ENCODE measurements at regions not wholly inside any gene's neighbourhood (a gene's known extent, or its start where the extent isn't known, plus 50 kb on each side); places are given as distances from the start of the nearest gene placed in this dataset.
"Not testable (repeated sequence)": the region's sequence is repeated elsewhere in the genome, so short reads cannot be mapped to it uniquely, and the experiment has no call there.

- intact Hi-C loops (cut with micrococcal nuclease) = loop anchor here (10.0 kb wide), 1 partner anchor 366 kb away; no protein-coding TSS in a partner anchor
- H3K9me3 Mint-ChIP-seq; H3K36me3 Mint-ChIP-seq (ENCODE audit: low read depth); H3K4me1 Mint-ChIP-seq (ENCODE audit: low read depth); H3K27me3 Mint-ChIP-seq; H3K4me3 Mint-ChIP-seq; H3K27ac Mint-ChIP-seq: not testable (repeated sequence)
Observed at GRCh38 chr12:131298526-131299369, 345.0 kb downstream of the ADGRD1 start.

- not testable (repeated sequence) for H3K27ac Mint-ChIP-seq; H3K27me3 Mint-ChIP-seq; H3K4me3 Mint-ChIP-seq; H3K9me3 Mint-ChIP-seq; H3K36me3 Mint-ChIP-seq (ENCODE audit: low read depth); H3K4me1 Mint-ChIP-seq (ENCODE audit: low read depth)
- intact Hi-C loops (cut with micrococcal nuclease) = loop anchor here (10.0 kb wide), 1 partner anchor 365 kb away; no protein-coding TSS in a partner anchor
Observed at GRCh38 chr12:131299370-131299701, 345.6 kb downstream of the ADGRD1 start.

- H3K4me1 Mint-ChIP-seq (ENCODE audit: low read depth); H3K27ac Mint-ChIP-seq; H3K4me3 Mint-ChIP-seq; H3K27me3 Mint-ChIP-seq; H3K9me3 Mint-ChIP-seq; H3K36me3 Mint-ChIP-seq (ENCODE audit: low read depth); intact Hi-C loops (cut with micrococcal nuclease): not testable (repeated sequence)
Observed at GRCh38 chr12:131303576-131303975, 349.9 kb downstream of the ADGRD1 start.

- H3K4me1 Mint-ChIP-seq (ENCODE audit: low read depth); H3K27me3 Mint-ChIP-seq; H3K9me3 Mint-ChIP-seq; H3K36me3 Mint-ChIP-seq (ENCODE audit: low read depth); intact Hi-C loops (cut with micrococcal nuclease); H3K27ac Mint-ChIP-seq; H3K4me3 Mint-ChIP-seq: not testable (repeated sequence)
Observed at GRCh38 chr12:131304642-131305041, 350.9 kb downstream of the ADGRD1 start.

- no peaks in the 10 kb centered on the region for H3K9me3 Mint-ChIP-seq
- no peak overlapping the region for H3K4me3 Mint-ChIP-seq
- H3K27me3 Mint-ChIP-seq = peaks cover 21% of the 10 kb centered on the region
- H3K27ac Mint-ChIP-seq = no peak overlapping the region
- intact Hi-C loops (cut with micrococcal nuclease) = no loop called here
- peaks cover 4% of the 10 kb centered on the region for H3K4me1 Mint-ChIP-seq (ENCODE audit: low read depth)
- no peaks in the 10 kb centered on the region for H3K36me3 Mint-ChIP-seq (ENCODE audit: low read depth)
Observed at GRCh38 chr12:131309700-131310099, 356.0 kb downstream of the ADGRD1 start.

GRCh38 chr12:131310227-131310969, 356.7 kb downstream of the ADGRD1 start:
- intact Hi-C loops (cut with micrococcal nuclease); H3K4me3 Mint-ChIP-seq; H3K36me3 Mint-ChIP-seq (ENCODE audit: low read depth); H3K9me3 Mint-ChIP-seq; H3K4me1 Mint-ChIP-seq (ENCODE audit: low read depth); H3K27ac Mint-ChIP-seq: not testable (repeated sequence)
- H3K27me3 Mint-ChIP-seq = peaks cover 21% of the 10 kb centered on the region

- H3K4me3 Mint-ChIP-seq; H3K27ac Mint-ChIP-seq; intact Hi-C loops (cut with micrococcal nuclease); H3K4me1 Mint-ChIP-seq (ENCODE audit: low read depth); H3K36me3 Mint-ChIP-seq (ENCODE audit: low read depth); H3K9me3 Mint-ChIP-seq: not testable (repeated sequence)
- H3K27me3 Mint-ChIP-seq = peaks cover 21% of the 10 kb centered on the region
Observed at GRCh38 chr12:131311279-131311722, 357.6 kb downstream of the ADGRD1 start.

GRCh38 chr12:131311764-131312163, 358.1 kb downstream of the ADGRD1 start:
- Mint-ChIP-seq H3K36me3 (ENCODE audit: low read depth) (no peaks in the 10 kb centered on the region), H3K27me3 (peaks cover 21% of the 10 kb centered on the region), H3K4me3 (no peak overlapping the region), H3K27ac (no peak overlapping the region), H3K4me1 (ENCODE audit: low read depth) (peaks cover 4% of the 10 kb centered on the region), H3K9me3 (no peaks in the 10 kb centered on the region)
- intact Hi-C loops (cut with micrococcal nuclease) = no loop called here

GRCh38 chr12:131312382-131312781, 358.7 kb downstream of the ADGRD1 start:
- H3K27me3 Mint-ChIP-seq = peaks cover 21% of the 10 kb centered on the region
- H3K36me3 Mint-ChIP-seq (ENCODE audit: low read depth); H3K9me3 Mint-ChIP-seq; H3K27ac Mint-ChIP-seq; H3K4me3 Mint-ChIP-seq; intact Hi-C loops (cut with micrococcal nuclease); H3K4me1 Mint-ChIP-seq (ENCODE audit: low read depth): not testable (repeated sequence)

GRCh38 chr12:131312793-131313545, 359.3 kb downstream of the ADGRD1 start:
- peaks cover 4% of the 10 kb centered on the region for H3K4me1 Mint-ChIP-seq (ENCODE audit: low read depth)
- H3K27me3 Mint-ChIP-seq = peaks cover 21% of the 10 kb centered on the region
- intact Hi-C loops (cut with micrococcal nuclease) = no loop called here
- no peak overlapping the region for H3K4me3 Mint-ChIP-seq
- no peaks in the 10 kb centered on the region for H3K36me3 Mint-ChIP-seq (ENCODE audit: low read depth)
- H3K27ac Mint-ChIP-seq = no peak overlapping the region
- peaks cover 6% of the 10 kb centered on the region for H3K9me3 Mint-ChIP-seq

GRCh38 chr12:131313635-131314034, 359.9 kb downstream of the ADGRD1 start:
- peaks cover 19% of the 10 kb centered on the region for H3K27me3 Mint-ChIP-seq
- no peak overlapping the region for H3K4me3 Mint-ChIP-seq
- no peak overlapping the region for H3K27ac Mint-ChIP-seq
- peaks cover 12% of the 10 kb centered on the region for H3K9me3 Mint-ChIP-seq
- peaks cover 4% of the 10 kb centered on the region for H3K4me1 Mint-ChIP-seq (ENCODE audit: low read depth)
- intact Hi-C loops (cut with micrococcal nuclease) = no loop called here
- no peaks in the 10 kb centered on the region for H3K36me3 Mint-ChIP-seq (ENCODE audit: low read depth)

- Mint-ChIP-seq H3K4me3 (no peak overlapping the region), H3K27ac (no peak overlapping the region), H3K27me3 (peaks cover 14% of the 10 kb centered on the region), H3K36me3 (ENCODE audit: low read depth) (no peaks in the 10 kb centered on the region), H3K4me1 (ENCODE audit: low read depth) (peaks cover 4% of the 10 kb centered on the region), H3K9me3 (peaks cover 12% of the 10 kb centered on the region)
- intact Hi-C loops (cut with micrococcal nuclease) = no loop called here
Observed at GRCh38 chr12:131314524-131315090, 360.9 kb downstream of the ADGRD1 start.

- Mint-ChIP-seq H3K9me3 (peaks cover 12% of the 10 kb centered on the region), H3K27ac (no peak overlapping the region)
- intact Hi-C loops (cut with micrococcal nuclease) = no loop called here
Observed at GRCh38 chr12:131315601-131316000, 361.9 kb downstream of the ADGRD1 start.

GRCh38 chr12:131316388-131316787, 362.7 kb downstream of the ADGRD1 start:
- no peaks in the 10 kb centered on the region for H3K36me3 Mint-ChIP-seq (ENCODE audit: low read depth)
- H3K4me1 Mint-ChIP-seq (ENCODE audit: low read depth) = peaks cover 4% of the 10 kb centered on the region
- no peak overlapping the region for H3K4me3 Mint-ChIP-seq
- H3K9me3 Mint-ChIP-seq = peaks cover 12% of the 10 kb centered on the region
- peaks cover 5% of the 10 kb centered on the region for H3K27me3 Mint-ChIP-seq
- intact Hi-C loops (cut with micrococcal nuclease) = no loop called here
- no peak overlapping the region for H3K27ac Mint-ChIP-seq

More at GRCh38 chr12:131315601-131316000, 361.9 kb downstream of the ADGRD1 start:
- Mint-ChIP-seq H3K4me3 (no peak overlapping the region), H3K27me3 (peaks cover 7% of the 10 kb centered on the region), H3K36me3 (ENCODE audit: low read depth) (no peaks in the 10 kb centered on the region), H3K4me1 (ENCODE audit: low read depth) (peaks cover 4% of the 10 kb centered on the region)

Data from dendritic cell treated with granulocyte-macrophage colony-stimulating factor and Interleukin-4, amounts not matched to agents 40 ng/mL and 50 ng/mL, for 4 days (primary cell).